HG02642 (cell line): ENCODE measurements at regions not wholly inside any gene's neighbourhood (a gene's known extent, or its start where the extent isn't known, plus 50 kb on each side); places are given as distances from the start of the nearest gene placed in this dataset.

ENCODE experiments used
- ATAC-seq: cut with Tn5 transposase; IDR thresholded peaks from one replicate; pipeline ENCODE4 v1.9.1; 2021; ENCODE audit warnings: mild to moderate bottlenecking; ENCODE audit not compliant: unreplicated experiment, poor library complexity

GRCh38 chr6:22913612-22914011, 344.2 kb downstream of the HDGFL1 start:
- no peak for ATAC-seq

- no peak for ATAC-seq
These were observed 348.0 kb downstream of the HDGFL1 start for GRCh38 chr6:22917344-22917743.

- ATAC-seq: no peak
These were observed 352.5 kb downstream of the HDGFL1 start for GRCh38 chr6:22921828-22922227.

- ATAC-seq: no peak
These were observed 356.0 kb downstream of the HDGFL1 start for GRCh38 chr6:22925304-22925835.

GRCh38 chr6:22925920-22926789, 356.8 kb downstream of the HDGFL1 start:
- no peak for ATAC-seq

GRCh38 chr6:22926790-22927354, 357.5 kb downstream of the HDGFL1 start:
- no peak for ATAC-seq

- ATAC-seq: no peak
These were observed 359.4 kb downstream of the HDGFL1 start for GRCh38 chr6:22928775-22929174.

GRCh38 chr6:22929311-22929985, 360.1 kb downstream of the HDGFL1 start:
- ATAC-seq: no peak

GRCh38 chr6:22940581-22941290, 371.4 kb downstream of the HDGFL1 start:
- no peak for ATAC-seq

- ATAC-seq: no peak
These were observed 373.0 kb downstream of the HDGFL1 start for GRCh38 chr6:22942403-22942802.

- ATAC-seq: no peak
These were observed 374.0 kb downstream of the HDGFL1 start for GRCh38 chr6:22943327-22943726.

- ATAC-seq: no peak
These were observed 380.6 kb downstream of the HDGFL1 start for GRCh38 chr6:22949967-22950366.

GRCh38 chr6:22952097-22952496, 382.7 kb downstream of the HDGFL1 start:
- ATAC-seq: no peak

- no peak for ATAC-seq
These were observed 385.5 kb downstream of the HDGFL1 start for GRCh38 chr6:22954749-22955385.

- ATAC-seq: no peak
These were observed 386.8 kb downstream of the HDGFL1 start for GRCh38 chr6:22956029-22956681.

GRCh38 chr6:22958677-22959076, 389.3 kb downstream of the HDGFL1 start:
- ATAC-seq: no peak

- no peak for ATAC-seq
These were observed 390.2 kb downstream of the HDGFL1 start for GRCh38 chr6:22959571-22959970.

GRCh38 chr6:22964334-22964733, 395.0 kb downstream of the HDGFL1 start:
- no peak for ATAC-seq

- ATAC-seq: no peak
These were observed 396.5 kb downstream of the HDGFL1 start for GRCh38 chr6:22965889-22966288.
